Stimulated activated CD4-positive, alpha-beta T cell treated with anti-CD3 and anti-CD28 coated beads, Interleukin-4, amount 100 ng/mL, for 48 hours (primary cell): ENCODE measurements at regions not wholly inside any gene's neighbourhood (a gene's known extent, or its start where the extent isn't known, plus 50 kb on each side); places are given as distances from the start of the nearest gene placed in this dataset.

Experiments used
- DNase-seq, 2 donors: peaks; one replicate each; pipeline ENCODE4 v3.0.0-alpha.2; 2020; ENCODE audit warnings: low read depth in 2 of 2

- no peak for DNase-seq
Measured at GRCh38 chr11:70535191-70535971, 137.1 kb downstream of the CTTN start.

- DNase-seq: no peak
Measured at GRCh38 chr11:70536051-70536877, 137.9 kb downstream of the CTTN start.

- DNase-seq: no peak
Measured at GRCh38 chr11:70537576-70538571, 139.5 kb downstream of the CTTN start.

- no peak for DNase-seq
Measured at GRCh38 chr11:70538641-70539359, 140.5 kb downstream of the CTTN start.

- DNase-seq: no peak
Measured at GRCh38 chr11:70539360-70540095, 141.2 kb downstream of the CTTN start.

DNA sequence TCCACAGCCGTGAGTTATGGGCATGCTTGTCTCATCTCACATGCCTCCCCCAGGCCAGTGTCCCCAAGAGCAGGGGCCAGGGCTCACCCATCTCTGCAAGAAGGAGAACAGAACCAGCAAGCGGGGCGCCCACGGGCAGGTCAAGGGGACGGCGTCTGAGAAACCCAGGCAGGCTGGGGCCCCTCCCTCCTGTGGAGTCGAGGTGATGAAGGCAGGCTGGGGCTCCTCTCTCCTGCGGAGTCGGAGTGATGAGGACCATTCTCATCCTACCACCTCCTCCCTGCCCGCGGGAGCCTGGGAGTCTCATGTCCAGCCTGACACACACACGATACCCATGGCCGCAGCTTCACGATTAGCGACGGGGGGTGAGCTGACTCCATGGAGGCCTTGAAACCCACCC is 141.9 kb downstream of the CTTN start:
- DNase-seq: no peak

GRCh38 chr11:70541176-70541575 is 142.8 kb downstream of the CTTN start:
- DNase-seq: no peak

DNA sequence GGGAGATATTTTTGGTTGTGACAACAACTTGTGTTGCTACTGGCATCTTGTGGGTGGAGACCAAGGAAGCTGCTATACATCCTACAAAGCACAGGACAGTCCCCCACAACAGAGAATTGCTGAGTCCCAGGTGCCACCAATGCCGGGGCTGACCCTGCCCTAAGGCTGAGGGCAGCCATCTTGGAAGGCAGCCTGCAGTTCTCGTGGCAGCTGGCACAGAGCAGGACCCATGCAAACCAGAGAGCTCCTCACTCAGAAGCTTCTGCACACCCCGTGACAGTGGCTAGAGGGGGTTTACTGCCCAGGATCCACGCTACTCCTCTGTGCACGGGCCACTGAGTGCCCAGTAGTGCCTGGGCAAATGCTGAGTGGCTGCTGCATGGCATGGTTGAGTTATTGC is 143.4 kb downstream of the CTTN start:
- no peak for DNase-seq

DNA sequence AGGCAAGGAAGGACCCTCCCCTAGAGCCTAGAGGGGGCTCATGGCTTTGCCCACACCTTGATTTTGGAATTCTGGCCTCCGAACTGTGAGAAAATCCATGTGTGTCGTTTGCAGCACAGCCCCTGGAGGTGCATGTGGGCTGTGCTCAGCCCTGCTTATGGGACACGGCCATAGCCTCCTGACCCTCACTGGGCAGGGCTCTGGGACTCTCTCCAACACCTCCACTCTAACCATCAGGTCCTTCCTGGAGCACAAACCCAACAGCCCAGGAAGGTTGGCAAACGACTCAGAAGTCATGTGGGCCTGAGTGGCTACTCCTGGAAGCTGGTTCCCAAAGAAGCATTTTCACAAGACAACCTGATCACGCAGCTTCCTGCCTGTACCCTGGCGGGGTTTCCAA is 144.1 kb downstream of the CTTN start:
- DNase-seq: no peak

DNA sequence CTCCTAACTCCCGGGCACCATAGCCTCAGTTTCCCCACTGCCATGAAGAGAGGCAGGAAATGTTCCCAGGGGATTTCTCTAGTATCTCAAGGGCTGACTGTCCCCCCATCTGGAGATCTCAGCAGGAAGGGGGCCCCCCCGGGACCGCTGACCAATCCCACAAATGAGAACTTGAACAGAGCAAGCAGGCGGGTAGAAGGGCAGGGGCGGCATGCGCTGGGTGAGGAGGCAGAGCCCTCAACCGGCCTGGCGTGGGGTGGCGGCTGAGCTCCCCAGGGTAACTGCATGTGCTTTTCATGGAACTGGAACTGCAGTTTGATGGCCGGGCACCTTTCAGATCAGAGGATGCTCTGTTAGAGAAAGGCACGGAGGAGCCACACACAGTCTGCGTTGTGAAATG is 144.5 kb downstream of the CTTN start:
- DNase-seq: no peak

DNA sequence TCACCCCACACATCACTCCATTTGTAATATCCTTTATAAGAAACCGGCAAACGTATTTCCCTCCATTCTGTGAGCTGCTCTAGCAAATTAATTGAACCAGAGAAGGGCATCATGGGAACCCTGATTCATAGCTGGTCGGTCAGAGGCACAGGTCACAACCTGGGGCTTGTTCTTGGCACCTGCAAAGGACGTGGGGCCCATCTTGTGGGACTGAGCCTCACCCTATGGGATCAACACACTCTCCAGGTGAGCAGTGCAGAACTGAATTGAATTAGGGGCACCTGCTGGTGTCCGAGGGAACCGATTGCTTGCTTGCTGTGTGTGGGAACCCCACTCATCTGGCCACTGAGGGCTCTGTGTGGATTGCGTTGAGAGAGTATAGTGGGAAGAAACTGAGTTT is 145.3 kb downstream of the CTTN start:
- no peak for DNase-seq

- DNase-seq: no peak
Measured at GRCh38 chr11:70544067-70544773, 145.9 kb downstream of the CTTN start.

- DNase-seq: no peak
Measured at GRCh38 chr11:70544774-70545609, 146.7 kb downstream of the CTTN start.

- DNase-seq: no peak
Measured at GRCh38 chr11:70545610-70545912, 147.2 kb downstream of the CTTN start.

DNA sequence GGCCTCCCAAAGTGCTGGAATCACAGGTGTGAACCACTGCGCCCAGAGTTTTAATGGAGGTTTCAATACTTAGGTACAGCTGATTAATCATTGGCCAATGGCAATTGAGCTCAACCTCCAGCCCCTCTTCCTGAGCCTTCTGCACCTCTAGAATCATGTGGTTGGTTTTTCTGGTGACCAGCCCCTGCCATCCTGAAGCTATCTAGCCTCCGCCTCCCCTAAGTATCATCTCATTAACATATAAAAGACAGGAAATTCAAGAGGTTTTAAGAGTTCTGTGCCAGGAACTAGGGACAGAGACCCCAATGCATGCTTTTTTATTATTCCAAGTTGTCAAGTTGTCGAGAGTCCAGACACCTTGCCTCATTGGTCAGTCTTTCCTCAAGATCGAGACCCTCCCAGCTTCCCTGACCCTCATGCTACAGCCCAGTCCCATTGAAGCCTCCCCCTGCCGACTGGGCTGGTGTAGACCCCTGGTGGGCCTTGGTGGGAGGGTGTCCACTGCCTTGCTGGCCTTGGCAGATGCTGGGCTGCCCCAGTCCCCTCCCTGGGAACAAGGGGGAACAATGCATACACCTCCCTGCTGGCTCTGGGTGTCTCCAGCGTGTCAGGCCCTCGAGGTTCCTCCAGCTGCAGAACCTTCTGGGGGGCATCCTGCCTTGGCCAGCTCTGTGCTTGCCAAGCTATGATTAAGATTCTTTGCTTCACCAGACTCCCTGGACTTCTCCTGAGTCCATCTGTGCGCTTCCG is 148.0 kb downstream of the CTTN start:
- DNase-seq: no peak

DNA sequence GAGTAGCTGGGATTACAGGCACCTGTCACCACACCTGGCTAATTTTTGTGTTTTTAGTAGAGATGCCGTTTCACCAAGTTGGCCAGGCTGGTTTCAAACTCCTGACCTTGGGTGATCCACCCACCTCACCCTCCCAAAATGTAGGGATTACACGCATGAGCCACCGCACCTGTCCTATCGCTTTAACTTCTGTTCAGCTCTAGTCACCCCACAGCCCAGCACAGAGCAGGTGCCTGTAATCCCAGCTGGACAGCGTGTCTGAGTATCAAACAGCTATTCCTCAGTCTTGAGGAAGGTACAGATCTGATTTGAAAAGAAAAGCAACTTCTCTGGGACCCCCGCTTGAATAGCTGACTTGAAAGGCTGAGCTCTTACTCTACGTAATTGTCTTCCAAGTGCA is 149.1 kb downstream of the CTTN start:
- DNase-seq: no peak

- no peak for DNase-seq
Measured at GRCh38 chr11:70547821-70548670, 149.7 kb downstream of the CTTN start.

DNA sequence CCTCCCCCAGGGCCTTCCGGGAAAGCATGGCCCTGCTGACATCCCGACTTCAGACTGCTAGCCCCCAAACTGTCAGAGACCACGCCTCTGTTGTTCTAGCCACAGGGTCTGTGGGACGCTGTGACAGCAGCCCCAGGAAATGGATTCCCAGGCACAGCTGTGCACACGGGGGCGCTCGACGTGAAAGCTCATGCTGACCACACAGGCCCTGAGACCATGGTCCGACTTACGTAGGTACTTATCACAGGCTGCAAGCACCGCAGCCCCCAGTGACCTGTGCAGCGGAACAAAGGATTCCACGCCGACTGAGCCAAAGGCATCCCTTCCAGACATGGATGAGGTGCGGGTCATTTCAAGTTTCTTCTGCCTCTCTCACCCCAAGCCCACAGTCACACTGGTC is 150.6 kb downstream of the CTTN start:
- no peak for DNase-seq
